ENCODE measurements at regions not wholly inside any gene's neighbourhood (a gene's known extent, or its start where the extent isn't known, plus 50 kb on each side); places are given as distances from the start of the nearest gene placed in this dataset.

- TF ChIP-seq RAD21 (IDR thresholded peaks at IDR 0.05 in 1 of 2, conservative IDR thresholded peaks at IDR 0.05 in 1 of 2; ENCODE audit: low read depth in 2 of 2, low read length in 2 of 2) (no peak), CTCF (IDR thresholded peaks at IDR 0.05; ENCODE audit: control extremely low read depth in 1 of 3, insufficient read depth in 1 of 3, low read depth in 1 of 3, low read length in 3 of 3) (no peak), CHD7 (IDR thresholded peaks at IDR 0.05; ENCODE audit: insufficient replicate concordance, low read length) (no peak), CEBPB (IDR thresholded peaks at IDR 0.05; ENCODE audit: low read depth, low read length) (no peak), RXRA (IDR thresholded peaks at IDR 0.05; ENCODE audit: insufficient read depth, low read depth, low read length) (no peak), POLR2AphosphoS5 (IDR thresholded peaks at IDR 0.05; ENCODE audit: low read depth, low read length) (no peak), HDAC6 (IDR thresholded peaks at IDR 0.05; ENCODE audit: low read depth, low read length) (no peak), JUND (IDR thresholded peaks at IDR 0.05; ENCODE audit: low read length) (no peak), SP1 (IDR thresholded peaks at IDR 0.05; ENCODE audit: low read depth, low read length) (no peak), JUN (IDR thresholded peaks at IDR 0.05; ENCODE audit: low read depth, low read length) (no peak), EZH2 (IDR thresholded peaks at IDR 0.05; ENCODE audit: low read depth, low read length, severe bottlenecking) (no peak), CHD2 (IDR thresholded peaks at IDR 0.05; ENCODE audit: low read length) (no peak)
These were observed 88.3 kb upstream of the UBE3A start for GRCh38 chr15:25527118-25527517.
